ENCODE measurements at regions not wholly inside any gene's neighbourhood (a gene's known extent, or its start where the extent isn't known, plus 50 kb on each side); places are given as distances from the start of the nearest gene placed in this dataset.

GRCh38 chr5:63553073-63553472, 409.2 kb downstream of the HTR1A start:
- no peaks in the 10 kb centered on the region for H3K4me1 ChIP-seq

GRCh38 chr5:63535840-63536602, 426.2 kb downstream of the HTR1A start:
- Histone ChIP-seq H3K9me3 (ENCODE audit: control insufficient read depth, low read length) (no peaks in the 10 kb centered on the region), H2AFZ (no peak overlapping the region), H3K36me3 (ENCODE audit: control insufficient read depth, insufficient read depth, low read length) (no peaks in the 10 kb centered on the region), H3K4me2 (ENCODE audit: low read length) (no peak overlapping the region), H3K79me2 (no peaks in the 10 kb centered on the region), H3K27me3 (ENCODE audit: control insufficient read depth, insufficient read depth, low read length) (no peaks in the 10 kb centered on the region), H3K4me3 (ENCODE audit: low read depth, low read length) (no peak overlapping the region), H3K27ac (no peak overlapping the region), H3K9ac (no peak overlapping the region), H3K4me1 (no peaks in the 10 kb centered on the region)
- TF ChIP-seq CTCF (IDR thresholded peaks at IDR 0.05): no peak

More at GRCh38 chr5:63553073-63553472, 409.2 kb downstream of the HTR1A start:
- Histone ChIP-seq H2AFZ (no peak overlapping the region), H3K9ac (no peak overlapping the region), H3K27ac (no peak overlapping the region), H3K27me3 (ENCODE audit: control insufficient read depth, insufficient read depth, low read length) (no peaks in the 10 kb centered on the region), H3K9me3 (ENCODE audit: control insufficient read depth, low read length) (no peaks in the 10 kb centered on the region), H3K36me3 (ENCODE audit: control insufficient read depth, insufficient read depth, low read length) (no peaks in the 10 kb centered on the region), H3K4me2 (ENCODE audit: low read length) (no peak overlapping the region), H3K4me3 (ENCODE audit: low read depth, low read length) (no peak overlapping the region), H3K79me2 (no peaks in the 10 kb centered on the region)
- no peak for TF ChIP-seq CTCF (IDR thresholded peaks at IDR 0.05)

- Histone ChIP-seq H3K9ac (no peak overlapping the region), H3K27me3 (ENCODE audit: control insufficient read depth, insufficient read depth, low read length) (no peaks in the 10 kb centered on the region), H3K9me3 (ENCODE audit: control insufficient read depth, low read length) (no peaks in the 10 kb centered on the region), H3K79me2 (no peaks in the 10 kb centered on the region), H2AFZ (no peak overlapping the region), H3K27ac (no peak overlapping the region), H3K4me2 (ENCODE audit: low read length) (no peak overlapping the region), H3K4me3 (ENCODE audit: low read depth, low read length) (no peak overlapping the region), H3K4me1 (no peaks in the 10 kb centered on the region), H3K36me3 (ENCODE audit: control insufficient read depth, insufficient read depth, low read length) (no peaks in the 10 kb centered on the region)
- no peak for TF ChIP-seq CTCF (IDR thresholded peaks at IDR 0.05)
Measured at GRCh38 chr5:63524281-63524680, 438.0 kb downstream of the HTR1A start.

GRCh38 chr5:63516006-63516405, 446.2 kb downstream of the HTR1A start:
- no peaks in the 10 kb centered on the region for H3K27me3 ChIP-seq (ENCODE audit: control insufficient read depth, insufficient read depth, low read length)
- no peak overlapping the region for H3K4me3 ChIP-seq (ENCODE audit: low read depth, low read length)
- H3K79me2 ChIP-seq: no peaks in the 10 kb centered on the region
- H3K9ac ChIP-seq: no peak overlapping the region
- H2AFZ ChIP-seq: no peak overlapping the region
- H3K9me3 ChIP-seq (ENCODE audit: control insufficient read depth, low read length): no peaks in the 10 kb centered on the region
- H3K4me2 ChIP-seq (ENCODE audit: low read length): no peak overlapping the region
- H3K36me3 ChIP-seq (ENCODE audit: control insufficient read depth, insufficient read depth, low read length): no peaks in the 10 kb centered on the region
- H3K4me1 ChIP-seq: no peaks in the 10 kb centered on the region
- H3K27ac ChIP-seq: no peak overlapping the region
- TF ChIP-seq CTCF (IDR thresholded peaks at IDR 0.05): no peak

GRCh38 chr5:63500242-63500641, 462.0 kb downstream of the HTR1A start:
- Histone ChIP-seq H3K4me2 (ENCODE audit: low read length) (no peak overlapping the region), H3K27ac (no peak overlapping the region), H2AFZ (no peak overlapping the region), H3K36me3 (ENCODE audit: control insufficient read depth, insufficient read depth, low read length) (no peaks in the 10 kb centered on the region), H3K9ac (no peak overlapping the region), H3K4me1 (no peaks in the 10 kb centered on the region), H3K79me2 (no peaks in the 10 kb centered on the region), H3K27me3 (ENCODE audit: control insufficient read depth, insufficient read depth, low read length) (no peaks in the 10 kb centered on the region), H3K4me3 (ENCODE audit: low read depth, low read length) (no peak overlapping the region), H3K9me3 (ENCODE audit: control insufficient read depth, low read length) (no peaks in the 10 kb centered on the region)
- TF ChIP-seq CTCF (IDR thresholded peaks at IDR 0.05): no peak

Measured in parathyroid adenoma (tissue), 2 donors.